ENCODE measurements at regions not wholly inside any gene's neighbourhood (a gene's known extent, or its start where the extent isn't known, plus 50 kb on each side); places are given as distances from the start of the nearest gene placed in this dataset.

DNA sequence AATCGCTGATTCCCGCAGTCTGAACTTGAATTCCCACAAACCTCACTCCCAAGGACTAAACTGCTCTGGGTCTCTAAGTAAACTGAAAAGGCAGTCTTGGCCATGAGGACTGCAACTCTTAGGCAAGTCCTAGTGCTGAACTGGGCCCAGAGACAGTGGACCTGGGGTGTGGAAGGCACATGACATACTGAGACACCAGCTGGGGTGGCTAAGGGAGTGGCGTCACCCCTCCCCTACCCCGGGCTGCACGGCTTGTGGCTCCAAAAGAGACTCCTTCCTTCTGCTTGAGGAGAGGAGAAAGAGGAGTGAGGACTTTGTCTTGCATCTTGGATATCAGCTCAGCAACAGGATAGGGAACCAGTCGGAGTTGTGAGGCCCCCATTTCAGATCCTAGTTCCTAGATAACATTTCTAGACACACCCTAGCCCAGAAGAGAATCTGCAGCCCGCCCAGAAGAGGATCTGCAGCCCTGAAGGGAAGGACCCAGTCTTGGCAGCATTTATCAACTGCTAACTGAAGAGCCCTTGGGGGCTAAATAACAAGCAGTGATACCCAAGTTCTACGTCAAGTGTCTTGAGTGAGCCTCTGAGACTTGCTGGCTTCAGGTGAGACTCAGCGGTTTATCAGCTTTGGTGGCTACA lies 110.7 kb upstream of the C3orf80 start:
- Histone ChIP-seq H3K9me3 (no peaks in the 10 kb centered on the region), H3K27ac (no peak overlapping the region), H3K36me3 (no peaks in the 10 kb centered on the region), H3K4me3 (no peak overlapping the region), H3K4me1 (peaks cover 0 to 4% (median 0%) of the 10 kb centered on the region in 4 donors), H3K27me3 (no peaks in the 10 kb centered on the region)
- no peak for TF ChIP-seq POLR2AphosphoS5 (IDR thresholded peaks at IDR 0.05)
- 67 to 84% methylated on average over 9 of the region's 9 CpGs for WGBS, 2 donors
- DNase-seq (peak in 1 of 2 donors; percentile 5), ATAC-seq (ENCODE audit: low FRiP score in 2 of 2) (peak in 1 of 2 donors; percentile 29)

DNA sequence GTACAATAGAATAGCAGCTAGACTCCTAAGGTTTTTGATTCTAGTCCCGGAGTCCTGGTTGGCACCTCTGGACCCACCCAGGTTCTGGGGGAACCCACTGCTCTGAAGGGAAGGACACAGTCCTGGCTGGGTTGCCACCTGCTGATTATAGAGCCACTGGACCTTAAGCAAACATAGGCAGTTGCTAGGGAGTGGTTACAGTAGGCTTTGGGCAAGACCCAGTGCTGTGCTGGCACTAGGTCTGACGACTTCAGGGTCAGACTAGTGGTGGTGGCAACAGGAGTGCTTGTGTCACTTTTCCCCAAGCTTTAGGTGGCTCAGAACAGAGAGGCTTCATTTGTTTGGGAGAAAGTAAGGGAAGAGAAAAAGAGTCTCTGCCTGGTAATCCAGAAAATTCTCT lies 109.8 kb upstream of the C3orf80 start:
- WGBS, 2 donors, result 85 to 86% methylated on average over 2 of the region's 2 CpGs

GRCh38 chr3:160124224-160124623 lies 101.0 kb upstream of the C3orf80 start:
- ATAC-seq (ENCODE audit: low FRiP score in 2 of 2) (no peak), DNase-seq (no peak)
- H3K27me3 ChIP-seq, result no peaks in the 10 kb centered on the region
- H3K9me3 ChIP-seq, result peaks cover 3 to 5% (median 4%) of the 10 kb centered on the region in 4 donors
- H3K27ac ChIP-seq, result no peak overlapping the region
- H3K36me3 ChIP-seq, result no peaks in the 10 kb centered on the region
- no peak overlapping the region for H3K4me3 ChIP-seq
- TF ChIP-seq POLR2A (IDR thresholded peaks at IDR 0.05) (no peak), CTCF (IDR thresholded peaks at IDR 0.05) (no peak)
- peaks cover 0 to 1% (median 0%) of the 10 kb centered on the region in 4 donors for H3K4me1 ChIP-seq

More for the DNA sequence above, 109.8 kb upstream of the C3orf80 start:
- Histone ChIP-seq H3K27ac (no peak overlapping the region), H3K27me3 (no peaks in the 10 kb centered on the region), H3K36me3 (no peaks in the 10 kb centered on the region), H3K9me3 (peaks cover 0 to under 1% (median under 1%) of the 10 kb centered on the region in 4 donors), H3K4me3 (no peak overlapping the region), H3K4me1 (peaks cover 0 to 4% (median 0%) of the 10 kb centered on the region in 4 donors)
- DNase-seq (peak in 1 of 2 donors; percentile 44), ATAC-seq (ENCODE audit: low FRiP score in 2 of 2) (peak in 1 of 2 donors; percentile 55)
- no peak for TF ChIP-seq POLR2A (IDR thresholded peaks at IDR 0.05)

DNA sequence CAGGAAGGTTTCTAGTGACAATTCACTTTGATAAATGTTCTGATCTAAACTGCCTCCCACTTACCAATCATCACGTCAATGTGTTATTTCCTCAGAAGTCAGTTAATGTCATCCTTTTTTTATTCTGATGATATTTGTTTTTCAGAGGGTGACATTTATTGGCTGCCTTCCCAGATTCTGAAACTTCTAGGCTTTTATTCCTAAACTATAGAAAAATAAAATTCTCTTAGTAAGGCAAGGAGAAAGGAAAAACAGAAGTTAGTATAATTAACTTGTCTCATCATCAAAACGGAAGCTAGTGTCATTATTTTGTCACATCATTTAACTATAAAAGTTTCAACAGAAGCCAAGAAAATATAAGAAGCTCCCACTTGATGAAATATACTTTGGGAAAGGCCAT lies 100.0 kb upstream of the C3orf80 start:
- no peak for TF ChIP-seq CTCF (IDR thresholded peaks at IDR 0.05)
- TF ChIP-seq POLR2A (IDR thresholded peaks at IDR 0.05), result no peak
- no peak for TF ChIP-seq EP300 (IDR thresholded peaks at IDR 0.05)
- TF ChIP-seq POLR2AphosphoS5 (IDR thresholded peaks at IDR 0.05), result no peak
- Histone ChIP-seq H3K27ac (no peak overlapping the region), H3K27me3 (no peaks in the 10 kb centered on the region), H3K36me3 (no peaks in the 10 kb centered on the region), H3K4me3 (no peak overlapping the region), H3K9me3 (peaks cover 3 to 5% (median 4%) of the 10 kb centered on the region in 4 donors), H3K4me1 (peaks cover 0 to 12% (median 2%) of the 10 kb centered on the region in 4 donors)
- no peak for ATAC-seq (ENCODE audit: low FRiP score in 2 of 2)
- 10 to 17% methylated on average over 2 of the region's 2 CpGs for WGBS, 2 donors
- no peak for DNase-seq

DNA sequence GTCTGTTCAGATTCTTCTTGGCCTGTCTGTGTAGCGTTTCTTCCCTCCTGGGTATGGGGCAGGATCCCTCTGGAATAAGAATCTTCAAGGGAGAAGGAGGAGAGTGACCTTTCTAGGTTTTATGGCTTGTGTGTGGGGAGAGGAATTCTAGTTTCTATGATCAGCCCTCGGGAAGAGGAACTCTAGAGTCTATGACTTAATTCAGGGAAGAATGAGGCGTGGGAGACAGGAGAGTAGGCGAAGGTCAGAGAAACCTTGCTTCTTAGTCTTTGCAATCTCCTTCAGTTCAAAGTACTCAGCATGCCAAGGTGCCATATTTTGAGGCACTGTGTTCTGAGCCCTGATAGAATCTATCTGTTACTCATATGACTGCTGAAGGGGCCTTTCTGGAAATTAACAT lies 99.2 kb upstream of the C3orf80 start:
- no peak for DNase-seq
- Histone ChIP-seq H3K4me1 (peaks cover 0 to 16% (median 2%) of the 10 kb centered on the region in 4 donors), H3K27me3 (no peaks in the 10 kb centered on the region), H3K27ac (no peak overlapping the region), H3K4me3 (no peak overlapping the region), H3K36me3 (no peaks in the 10 kb centered on the region), H3K9me3 (no peaks in the 10 kb centered on the region)
- 57 to 63% methylated on average over 4 of the region's 4 CpGs for WGBS, 2 donors
- ATAC-seq (ENCODE audit: low FRiP score in 2 of 2), result no peak
- TF ChIP-seq POLR2A (IDR thresholded peaks at IDR 0.05) (no peak), CTCF (IDR thresholded peaks at IDR 0.05) (no peak), EP300 (IDR thresholded peaks at IDR 0.05) (no peak), POLR2AphosphoS5 (IDR thresholded peaks at IDR 0.05) (no peak)

- H3K4me1 ChIP-seq, result peaks cover 0 to 20% (median 2%) of the 10 kb centered on the region in 4 donors
- H3K4me3 ChIP-seq, result no peak overlapping the region
- no peak overlapping the region for H3K27ac ChIP-seq
- 83 to 92% methylated on average over 3 to 4 of the region's 4 CpGs for WGBS, 2 donors
- H3K36me3 ChIP-seq, result no peaks in the 10 kb centered on the region
- H3K27me3 ChIP-seq, result no peaks in the 10 kb centered on the region
- no peaks in the 10 kb centered on the region for H3K9me3 ChIP-seq
- no peak for TF ChIP-seq CTCF (IDR thresholded peaks at IDR 0.05)
- no peak for TF ChIP-seq POLR2AphosphoS5 (IDR thresholded peaks at IDR 0.05)
- no peak for TF ChIP-seq EP300 (IDR thresholded peaks at IDR 0.05)
- TF ChIP-seq POLR2A (IDR thresholded peaks at IDR 0.05), result no peak
- ATAC-seq (ENCODE audit: low FRiP score in 2 of 2) (no peak), DNase-seq (no peak)
These were observed 98.5 kb upstream of the C3orf80 start for GRCh38 chr3:160126761-160127160.
